ENCODE measurements at regions not wholly inside any gene's neighbourhood (a gene's known extent, or its start where the extent isn't known, plus 50 kb on each side); places are given as distances from the start of the nearest gene placed in this dataset.

DNA sequence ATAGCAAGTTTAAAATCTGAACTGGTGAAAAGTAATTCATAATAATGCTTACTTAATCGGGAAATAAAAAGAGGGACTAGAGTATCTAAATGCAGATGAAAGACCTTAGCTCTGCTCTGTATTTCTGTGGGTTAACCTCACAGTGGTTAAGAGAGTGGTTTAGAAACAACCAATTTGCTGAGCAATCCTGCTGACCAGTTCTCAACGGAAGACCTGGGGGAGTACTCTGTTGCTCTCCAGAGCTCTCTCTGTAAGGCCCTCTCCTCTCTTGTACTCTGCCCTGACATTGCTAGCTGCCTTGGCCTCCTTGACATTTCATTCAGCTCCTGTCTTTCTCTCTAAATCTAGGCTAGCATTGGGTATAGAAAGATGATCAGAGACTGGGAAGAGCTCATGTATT, 1186.6 kb upstream of the SEMA6A start:
- Histone ChIP-seq H3K36me3 (ENCODE audit: control insufficient read depth in 2 of 2, extremely low read depth in 1 of 2, insufficient read depth in 2 of 2, low read length in 2 of 2) (no peaks in the 10 kb centered on the region), H2AFZ (ENCODE audit: low read depth, low read length) (no peak overlapping the region), H4K20me1 (replicated peaks; ENCODE audit: control insufficient read depth, extremely low read depth, insufficient read depth, low read length) (no peaks in the 10 kb centered on the region), H3K79me2 (ENCODE audit: control insufficient read depth, insufficient read depth, low read length) (no peaks in the 10 kb centered on the region), H3K4me2 (ENCODE audit: insufficient read depth, low read length) (no peak overlapping the region), H3K27ac (ENCODE audit: insufficient read depth, low read depth, low read length) (no peak overlapping the region), H3K4me1 (ENCODE audit: control insufficient read depth, extremely low read depth, insufficient read depth, low read length) (no peaks in the 10 kb centered on the region), H3K27me3 (ENCODE audit: control insufficient read depth in 2 of 2, insufficient read depth in 2 of 2, low read length in 2 of 2) (no peaks in the 10 kb centered on the region), H3K4me3 (replicated peaks in 1 of 3; ENCODE audit: insufficient read depth in 1 of 3, low read depth in 1 of 3, low read length in 3 of 3) (no peak overlapping the region), H3K9ac (replicated peaks; ENCODE audit: extremely low read depth, insufficient read depth, low read length) (no peak overlapping the region), H3K9me1 (replicated peaks; ENCODE audit: control insufficient read depth, extremely low read depth, insufficient read depth, low read length) (no peaks in the 10 kb centered on the region), H3K9me3 (replicated peaks; ENCODE audit: control insufficient read depth, insufficient read depth, low read length) (no peaks in the 10 kb centered on the region)
- POLR2A ChIA-PET, result no interaction called here
- BruUV-seq (replicated peaks), result no TSS peak
- CTCF ChIA-PET, result no interaction called here
- intact Hi-C loops (cut with micrococcal nuclease) (no loop called here), dilution Hi-C loops (cut with MboI; ENCODE audit: extremely low pct_ligation_motif_present, low sequenced_read_pairs) (no loop called here)
- FAIRE-seq (no peak), DNase-seq (ENCODE audit: low read depth, low spot score) (no peak)
- TF ChIP-seq POLR2AphosphoS5 (IDR thresholded peaks at IDR 0.05; ENCODE audit: insufficient read depth, low read depth, low read length), result no peak
- no peak for TF ChIP-seq FOS (IDR thresholded peaks at IDR 0.05; ENCODE audit: borderline replicate concordance, insufficient read depth, low read length)
- TF ChIP-seq MAX (IDR thresholded peaks at IDR 0.05; ENCODE audit: insufficient read depth, insufficient read length), result no peak
- TF ChIP-seq MYC (IDR thresholded peaks at IDR 0.05; ENCODE audit: low read depth, low read length), result no peak
- TF ChIP-seq, protein P1, sequence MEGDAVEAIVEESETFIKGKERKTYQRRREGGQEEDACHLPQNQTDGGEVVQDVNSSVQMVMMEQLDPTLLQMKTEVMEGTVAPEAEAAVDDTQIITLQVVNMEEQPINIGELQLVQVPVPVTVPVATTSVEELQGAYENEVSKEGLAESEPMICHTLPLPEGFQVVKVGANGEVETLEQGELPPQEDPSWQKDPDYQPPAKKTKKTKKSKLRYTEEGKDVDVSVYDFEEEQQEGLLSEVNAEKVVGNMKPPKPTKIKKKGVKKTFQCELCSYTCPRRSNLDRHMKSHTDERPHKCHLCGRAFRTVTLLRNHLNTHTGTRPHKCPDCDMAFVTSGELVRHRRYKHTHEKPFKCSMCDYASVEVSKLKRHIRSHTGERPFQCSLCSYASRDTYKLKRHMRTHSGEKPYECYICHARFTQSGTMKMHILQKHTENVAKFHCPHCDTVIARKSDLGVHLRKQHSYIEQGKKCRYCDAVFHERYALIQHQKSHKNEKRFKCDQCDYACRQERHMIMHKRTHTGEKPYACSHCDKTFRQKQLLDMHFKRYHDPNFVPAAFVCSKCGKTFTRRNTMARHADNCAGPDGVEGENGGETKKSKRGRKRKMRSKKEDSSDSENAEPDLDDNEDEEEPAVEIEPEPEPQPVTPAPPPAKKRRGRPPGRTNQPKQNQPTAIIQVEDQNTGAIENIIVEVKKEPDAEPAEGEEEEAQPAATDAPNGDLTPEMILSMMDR (IDR thresholded peaks at IDR 0.05; ENCODE audit: extremely low read depth in 1 of 2, insufficient read depth in 1 of 2, low read depth in 1 of 2, low read length in 2 of 2), result no peak
- TF ChIP-seq GATA2 (IDR thresholded peaks at IDR 0.05; ENCODE audit: insufficient read depth, insufficient read length, low read depth, low read length), result no peak
- no peak for TF ChIP-seq EZH2 (IDR thresholded peaks at IDR 0.05; ENCODE audit: borderline replicate concordance, low read depth, low read length, severe bottlenecking)
- no peak for TF ChIP-seq JUN (IDR thresholded peaks at IDR 0.05; ENCODE audit: borderline replicate concordance, insufficient read depth, insufficient read length, low read depth)
- TF ChIP-seq POLR2A (IDR thresholded peaks at IDR 0.05; ENCODE audit: low read depth, low read length), result no peak
